NCI-H2107 treated with DMSO at 0.1 percent for 48 hours (cell line): ENCODE measurements at regions not wholly inside any gene's neighbourhood (a gene's known extent, or its start where the extent isn't known, plus 50 kb on each side); places are given as distances from the start of the nearest gene placed in this dataset.
"Not testable (repeated sequence)": the region's sequence is repeated elsewhere in the genome, so short reads cannot be mapped to it uniquely, and the experiment has no call there.

Experiments
- DNase-seq: peaks from one replicate; lab custom pipeline; 2025; ENCODE audit not compliant: unreplicated experiment; lab: John Stamatoyannopoulos, UW

DNA sequence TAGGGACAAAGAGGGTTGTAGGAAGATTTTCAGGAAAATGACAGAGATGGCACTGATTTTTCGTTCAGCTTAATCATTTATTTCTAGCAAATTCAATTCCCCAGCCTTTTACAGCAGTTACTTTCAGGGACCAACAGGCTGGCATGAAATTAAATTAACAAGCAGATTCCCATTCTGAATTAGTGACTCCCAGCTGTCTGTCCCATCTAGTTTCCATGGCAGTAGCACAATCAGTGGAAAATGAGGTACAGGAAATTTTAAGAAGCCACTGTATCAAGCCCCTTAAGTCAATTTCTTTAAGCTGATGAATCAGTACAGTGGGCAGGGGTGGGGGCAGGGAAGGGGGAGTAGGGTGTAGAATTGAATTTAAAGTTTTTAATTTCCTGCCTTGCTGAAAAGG is 121.1 kb upstream of the TEX13C start:
- no peak for DNase-seq

DNA sequence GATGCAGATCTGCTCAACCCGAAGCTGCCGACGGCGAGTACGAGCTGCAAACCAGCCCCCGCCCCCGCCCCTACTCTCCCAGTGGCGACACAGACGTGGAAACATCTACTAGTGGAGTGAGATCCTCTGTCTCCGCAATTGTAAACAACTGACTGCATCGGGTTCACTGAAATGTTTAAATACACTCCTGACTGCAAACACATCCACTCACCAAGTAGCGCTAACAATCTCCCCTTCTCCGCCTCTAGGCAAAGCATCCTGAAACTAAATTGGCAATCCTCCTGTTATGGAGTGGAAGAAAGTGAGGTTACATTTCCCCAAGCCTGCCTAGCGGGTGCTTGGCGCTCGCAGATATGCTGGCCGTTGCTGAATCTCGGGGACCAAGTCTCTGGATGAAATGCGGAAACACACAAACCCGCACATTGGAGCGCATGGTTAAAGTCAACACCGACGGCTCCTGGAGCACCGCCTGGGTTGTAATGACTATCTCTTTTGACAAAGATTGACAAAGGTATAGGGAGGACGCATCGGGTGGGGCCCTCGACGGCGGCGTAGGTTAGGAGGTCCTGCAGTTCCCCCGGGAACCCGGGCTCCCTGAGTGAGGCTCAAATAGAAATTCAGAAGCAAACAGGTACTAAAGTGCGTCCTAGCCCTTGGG is 117.0 kb upstream of the TEX13C start:
- no peak for DNase-seq

DNA sequence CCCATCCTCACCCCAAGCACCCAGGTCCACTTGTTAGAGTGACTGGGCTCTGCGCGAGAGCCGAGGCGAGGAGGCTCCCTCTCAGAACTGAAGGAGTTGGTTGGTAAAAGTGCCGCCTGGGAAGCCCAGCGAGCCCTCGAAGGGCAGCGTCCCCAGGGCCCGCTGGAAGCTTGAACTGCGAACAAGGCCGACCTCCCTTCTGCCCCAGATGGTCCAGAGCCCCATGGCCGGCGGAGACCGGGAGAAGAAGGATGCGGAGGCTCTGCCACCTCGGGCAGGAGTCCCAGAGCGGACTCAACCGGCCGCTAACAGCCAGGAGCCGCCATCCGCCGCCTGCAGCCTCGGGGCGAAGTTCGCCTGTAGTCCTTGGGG is 116.3 kb upstream of the TEX13C start:
- no peak for DNase-seq

DNA sequence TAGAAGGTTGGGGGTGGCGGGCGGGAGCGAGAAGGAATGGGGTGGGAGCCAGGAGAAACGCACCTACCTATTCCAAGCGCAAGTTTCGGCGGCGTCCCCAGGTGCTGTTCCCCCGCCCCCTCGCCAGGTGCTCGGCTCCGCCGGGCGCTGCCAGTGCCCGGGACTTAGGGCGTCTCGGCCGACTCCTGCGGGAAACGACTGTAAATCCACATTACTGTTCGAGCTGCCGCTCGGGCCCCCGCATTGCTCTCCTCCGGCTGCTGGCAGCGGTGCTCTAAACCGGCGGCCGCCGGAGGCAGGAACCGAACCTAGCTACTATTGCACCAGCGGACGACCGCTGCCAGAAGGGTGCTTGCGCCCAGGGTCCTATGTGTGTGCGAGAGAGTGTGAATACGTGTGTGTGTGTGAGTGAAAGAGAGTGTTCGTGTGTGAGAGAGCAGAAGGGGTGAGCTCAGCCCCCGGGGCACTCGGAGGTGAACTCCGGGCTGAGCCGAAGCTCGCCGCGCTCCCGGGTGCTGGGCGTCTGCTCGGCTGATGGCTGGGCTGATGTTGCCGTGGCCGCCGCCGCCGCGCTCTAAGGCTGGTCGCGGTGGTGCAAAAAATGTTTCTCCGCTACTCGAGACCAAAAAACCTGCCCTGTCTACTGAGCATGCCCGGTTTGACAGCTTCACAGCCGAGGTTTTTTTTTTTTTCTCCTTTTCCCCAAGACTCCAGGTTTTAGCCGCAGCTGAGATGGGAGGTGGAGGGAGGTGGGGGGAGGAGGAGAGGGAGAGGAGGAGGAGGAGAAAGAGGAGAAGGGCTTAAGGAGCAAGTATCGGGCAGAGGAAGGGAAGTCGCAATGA is 115.7 kb upstream of the TEX13C start:
- no peak for DNase-seq

DNA sequence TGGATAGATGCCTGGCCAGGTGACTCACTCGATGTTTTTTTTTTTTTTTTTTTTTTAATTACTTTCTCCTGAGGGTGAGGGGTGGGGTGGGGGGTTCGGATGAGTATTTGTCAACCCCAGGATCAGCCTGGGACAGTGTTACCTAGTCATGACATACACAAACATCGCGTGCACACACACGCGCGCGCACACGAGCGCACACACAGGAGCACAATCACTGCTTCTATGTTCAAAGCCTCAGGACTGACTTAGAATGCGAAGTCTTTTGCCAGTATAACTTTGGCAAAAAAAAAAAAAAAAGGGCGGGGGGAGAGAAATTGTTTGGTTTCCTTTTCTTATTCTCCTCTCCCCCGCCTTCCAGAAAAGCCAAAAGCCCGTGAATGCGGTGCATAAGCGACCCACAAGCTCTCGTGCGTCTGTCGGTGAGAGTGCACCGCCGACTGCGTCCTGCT is 115.0 kb upstream of the TEX13C start:
- no peak for DNase-seq

DNA sequence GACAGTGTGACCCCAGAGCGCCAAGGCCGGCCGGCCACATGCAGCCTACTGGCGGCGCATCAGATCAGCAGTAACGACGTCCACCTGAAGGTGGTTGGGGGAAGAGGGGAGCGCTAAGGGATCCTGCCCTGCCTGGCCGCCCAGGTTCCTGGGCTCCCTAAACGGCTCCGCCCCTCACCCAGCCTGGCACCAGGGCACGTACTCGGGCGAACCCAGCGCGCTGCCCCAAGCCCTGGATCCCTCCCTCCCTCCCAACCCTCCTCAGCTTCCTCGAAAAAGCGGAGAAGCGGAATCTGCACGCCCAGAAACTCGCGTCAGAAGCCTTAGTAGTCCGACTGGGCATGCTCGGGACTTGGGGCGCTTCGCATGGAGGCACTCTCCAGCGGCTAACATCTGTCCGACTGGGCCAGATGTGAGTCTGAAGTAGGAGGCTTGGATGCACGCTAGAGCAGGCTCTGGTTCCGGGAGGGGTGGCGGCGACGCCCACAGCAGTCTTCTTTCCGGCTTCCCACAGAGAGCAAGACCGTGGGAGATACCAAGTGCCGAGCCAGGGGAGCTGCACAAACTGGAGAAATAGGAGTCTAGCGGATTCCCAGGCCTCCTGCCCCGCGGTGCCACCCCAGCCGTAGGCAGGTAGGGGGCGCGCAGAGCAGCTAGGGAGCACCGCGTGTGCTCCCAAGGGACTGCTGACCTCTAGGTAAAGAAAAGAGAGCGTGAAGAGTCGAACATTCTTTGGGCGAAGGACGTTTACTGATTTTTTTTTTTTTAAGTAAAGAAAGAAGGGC is 114.3 kb upstream of the TEX13C start:
- DNase-seq = no peak

DNA sequence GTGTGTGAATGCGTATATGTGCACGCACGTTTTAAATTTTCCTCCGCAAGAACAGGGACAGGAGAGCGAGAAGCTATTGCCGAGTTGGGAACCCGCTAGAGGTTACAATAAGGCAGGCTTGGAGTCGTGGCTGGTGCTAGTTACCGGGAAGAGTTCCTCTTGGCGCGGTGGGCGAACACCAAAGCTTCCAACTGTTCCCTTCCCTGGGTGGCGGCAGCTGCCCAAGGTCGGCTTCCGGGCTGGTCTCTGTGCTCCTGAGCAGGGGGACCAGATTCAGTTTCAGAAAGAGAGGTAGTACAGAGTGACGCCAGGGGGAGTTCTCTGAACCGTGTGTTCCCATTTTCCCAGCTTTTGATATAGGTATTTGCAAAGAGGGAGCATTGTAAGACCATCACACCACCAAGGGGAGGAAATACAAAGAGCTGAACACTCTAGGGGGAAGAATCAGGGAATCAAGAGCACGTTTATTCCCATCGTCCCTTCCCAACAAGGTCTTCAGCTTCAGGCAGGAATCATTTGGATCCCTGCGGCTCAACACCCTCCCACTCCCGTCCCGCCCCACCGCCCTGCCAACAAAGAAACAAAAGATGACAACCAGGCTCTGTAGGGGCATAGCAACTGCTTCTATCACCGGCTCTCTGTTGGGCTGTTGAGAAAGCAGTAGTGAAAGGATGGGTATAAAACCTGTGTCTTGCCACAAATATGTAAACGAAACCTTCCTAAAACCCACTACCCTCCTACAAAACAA is 113.6 kb upstream of the TEX13C start:
- no peak for DNase-seq

DNA sequence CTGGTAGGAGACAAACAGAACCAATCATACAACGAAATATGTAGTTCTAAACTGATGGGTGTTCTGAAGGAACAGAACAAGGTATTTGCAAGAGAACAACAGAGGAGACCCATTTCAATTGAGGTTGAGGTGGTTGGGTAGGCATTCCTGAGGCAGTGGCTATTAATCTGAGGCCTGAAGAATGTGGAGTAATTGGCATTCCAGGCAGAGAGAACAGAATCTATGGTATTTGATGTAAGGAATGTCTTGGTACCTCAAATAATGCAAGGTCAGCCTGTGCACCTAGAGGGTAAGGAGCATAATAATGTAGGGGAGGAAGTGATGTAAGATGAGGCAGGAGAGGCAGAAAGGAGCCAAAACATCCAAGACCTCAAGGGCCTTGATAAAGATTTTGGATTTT is 109.5 kb upstream of the TEX13C start:
- DNase-seq = no peak

DNA sequence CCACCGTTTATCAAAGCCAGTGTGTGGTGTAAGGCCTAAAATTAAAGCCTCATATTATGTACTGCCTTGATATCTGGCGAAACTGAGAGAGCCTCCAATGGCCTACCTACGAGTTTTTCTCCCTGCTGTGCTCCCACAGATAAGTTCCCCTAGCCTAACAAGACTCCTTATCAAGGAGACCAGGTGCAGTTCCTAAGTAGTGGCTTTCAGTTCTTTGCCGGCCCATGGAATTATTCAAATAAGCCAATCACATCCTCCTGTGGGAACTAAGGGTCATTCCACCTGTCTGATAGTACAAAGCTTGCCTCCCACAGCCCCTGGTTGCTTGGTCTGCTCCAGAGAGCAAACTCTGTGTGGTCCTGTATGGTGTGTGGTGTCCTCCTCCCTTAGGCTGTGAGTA is 99.8 kb upstream of the TEX13C start:
- no peak for DNase-seq

DNA sequence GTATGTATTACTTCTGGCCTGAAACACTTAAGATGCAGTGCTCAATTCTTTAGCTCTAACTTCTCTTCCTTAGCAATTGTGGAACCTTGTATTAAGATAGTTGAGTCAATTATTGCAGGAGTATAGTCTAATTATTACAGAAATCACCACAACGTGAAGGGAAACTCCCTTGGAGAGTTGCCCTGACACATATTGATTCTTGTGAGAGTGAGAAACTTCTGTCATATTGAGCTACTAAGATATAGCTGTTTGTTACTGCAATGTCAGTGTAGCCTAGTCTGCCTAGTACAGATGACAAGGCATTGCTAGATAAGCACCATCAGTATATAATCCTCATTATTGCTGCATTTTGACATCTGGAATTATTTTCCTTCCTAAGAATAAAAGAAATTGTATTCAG is 82.7 kb upstream of the TEX13C start:
- no peak for DNase-seq

DNA sequence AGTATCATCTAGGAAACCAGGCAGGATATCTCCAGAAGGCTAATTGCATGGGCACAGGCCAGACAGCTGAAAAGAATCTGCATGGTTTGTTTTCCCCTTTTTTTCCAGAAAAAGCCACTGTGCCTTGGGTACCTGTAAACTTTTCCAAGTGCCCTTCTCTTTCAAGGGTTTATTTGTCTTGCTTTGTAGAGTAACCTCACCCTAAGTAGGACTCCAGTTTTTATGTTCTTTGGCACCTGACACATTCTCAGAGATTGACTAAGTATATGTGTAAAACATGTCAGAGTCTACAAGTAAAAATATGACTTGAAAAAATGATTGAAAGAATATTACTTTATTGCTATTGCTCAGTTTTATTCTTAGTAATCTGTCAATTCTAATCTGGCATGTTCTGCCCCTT is 70.7 kb upstream of the TEX13C start:
- DNase-seq = no peak

DNA sequence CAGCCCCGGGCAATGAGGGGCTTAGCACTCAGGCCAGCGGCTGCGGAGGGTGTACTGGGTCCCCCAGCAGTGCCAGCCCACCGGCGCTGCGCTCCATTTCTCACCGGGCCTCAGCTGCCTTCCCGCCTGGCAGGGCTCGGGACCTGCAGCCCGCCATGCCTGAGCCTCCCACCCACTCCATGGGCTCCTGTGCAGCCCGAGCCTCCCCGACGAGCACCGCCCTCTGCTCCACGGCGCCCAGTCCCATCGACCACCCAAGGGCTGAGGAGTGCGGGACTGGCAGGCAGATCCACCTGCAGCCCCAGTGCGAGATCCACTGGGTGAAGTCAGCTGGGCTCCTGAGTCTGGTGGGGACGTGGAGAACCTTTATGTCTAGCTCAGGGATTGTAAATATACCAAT is 63.9 kb upstream of the TEX13C start:
- DNase-seq = not testable (repeated sequence)

DNA sequence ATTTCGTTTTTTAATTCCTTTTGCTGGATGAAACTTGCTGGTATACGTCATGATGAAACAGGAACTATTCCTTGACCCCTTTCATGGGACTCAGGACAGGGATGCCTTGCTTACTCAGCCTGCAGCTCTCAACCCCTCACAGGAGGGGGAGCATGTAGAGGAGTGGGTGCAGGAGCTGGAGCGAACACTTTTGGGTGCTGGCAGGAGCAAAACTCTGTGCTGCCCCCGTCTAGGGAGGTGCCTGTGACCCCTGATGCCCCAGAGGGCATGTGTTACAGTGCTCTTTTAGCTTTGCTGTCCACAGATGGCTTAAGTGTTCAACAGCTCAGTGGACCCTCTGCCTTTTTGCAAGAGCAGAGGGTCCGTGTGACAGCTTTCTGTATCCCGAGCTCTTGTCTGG is 56.8 kb upstream of the TEX13C start:
- DNase-seq = no peak

DNA sequence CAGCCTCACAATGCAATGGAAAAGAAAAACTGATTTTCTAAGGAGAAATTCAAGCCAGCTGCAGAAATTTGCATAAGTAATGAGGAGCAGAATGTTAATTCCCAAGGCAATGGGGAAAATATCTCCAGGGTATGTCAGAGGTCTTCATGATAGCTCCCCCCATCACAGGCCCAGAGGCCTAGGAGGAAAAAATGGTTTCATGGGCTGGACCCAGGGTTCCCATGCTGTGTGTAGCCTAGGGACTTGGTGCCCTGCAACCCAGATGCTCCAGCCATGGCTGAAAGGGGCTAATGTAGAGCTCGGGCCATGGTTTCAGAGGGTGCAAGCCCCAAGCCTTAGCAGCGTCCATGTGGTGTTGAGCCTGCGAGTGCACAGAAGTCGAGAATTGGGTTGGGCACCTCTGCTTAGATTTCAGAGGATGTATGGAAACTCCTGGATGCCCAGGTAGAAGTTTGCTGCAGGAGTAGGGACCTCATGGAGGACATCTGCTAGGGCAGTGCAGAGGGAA is 53.5 kb upstream of the TEX13C start:
- no peak for DNase-seq
